ENCODE measurements at regions not wholly inside any gene's neighbourhood (a gene's known extent, or its start where the extent isn't known, plus 50 kb on each side); places are given as distances from the start of the nearest gene placed in this dataset.

GRCh38 chr13:26460648-26461047 is 96.8 kb upstream of the WASF3 start:
- Histone ChIP-seq H3K27me3 (no peaks in the 10 kb centered on the region), H3K9me3 (no peaks in the 10 kb centered on the region), H3K4me1 (no peaks in the 10 kb centered on the region), H3K36me3 (no peaks in the 10 kb centered on the region), H3K4me3 (no peak overlapping the region), H3K27ac (no peak overlapping the region)
- intact Hi-C loops (cut with DNase I; ENCODE audit: low total_unique reads) (no loop called here), in situ Hi-C loops (cut with MboI; ENCODE audit: low pct_ligation_motif_present in 1 of 4, low pct_unique_long_range_greater_than_20kb in 1 of 4, low sequenced_read_pairs in 3 of 4) (no loop called here)
- peak in 2 of 3 donors; percentile 50 to 52 for TF ChIP-seq POLR2AphosphoS5 (IDR thresholded peaks at IDR 0.05)
- no peak for TF ChIP-seq CTCF (IDR thresholded peaks at IDR 0.05)
- DNase-seq, result no peak
- 34 to 60% methylated on average over 4 to 6 of the region's 6 CpGs for WGBS, 2 donors (ENCODE audit: low coverage in 1 of 2)

- WGBS, 2 donors (ENCODE audit: low coverage in 1 of 2), result 88 to 90% methylated on average over 6 of the region's 6 CpGs
- DNase-seq, result no peak
- intact Hi-C loops (cut with DNase I; ENCODE audit: low total_unique reads) (no loop called here), in situ Hi-C loops (cut with MboI; ENCODE audit: low pct_ligation_motif_present in 1 of 4, low pct_unique_long_range_greater_than_20kb in 1 of 4, low sequenced_read_pairs in 3 of 4) (no loop called here)
- no peaks in the 10 kb centered on the region for H3K4me1 ChIP-seq
- H3K9me3 ChIP-seq, result no peaks in the 10 kb centered on the region
- TF ChIP-seq CTCF (IDR thresholded peaks at IDR 0.05) (no peak), POLR2A (IDR thresholded peaks at IDR 0.05) (no peak), POLR2AphosphoS5 (IDR thresholded peaks at IDR 0.05) (no peak), EP300 (IDR thresholded peaks at IDR 0.05; ENCODE audit: low read depth) (no peak)
- no peak overlapping the region for H3K4me3 ChIP-seq
- no peaks in the 10 kb centered on the region for H3K36me3 ChIP-seq
- no peaks in the 10 kb centered on the region for H3K27me3 ChIP-seq
- H3K27ac ChIP-seq, result no peak overlapping the region
Observed at GRCh38 chr13:26463296-26463695, 94.2 kb upstream of the WASF3 start.

- no peaks in the 10 kb centered on the region for H3K4me1 ChIP-seq
- no peak overlapping the region for H3K4me3 ChIP-seq
- no peaks in the 10 kb centered on the region for H3K27me3 ChIP-seq
- DNase-seq, result no peak
- 54% methylated on average over 5 of the region's 5 CpGs; no CpG with 5 or more reads in 1 of the 2 donors for WGBS, 2 donors (ENCODE audit: low coverage in 1 of 2)
- in situ Hi-C loops (cut with MboI; ENCODE audit: low pct_ligation_motif_present in 1 of 4, low pct_unique_long_range_greater_than_20kb in 1 of 4, low sequenced_read_pairs in 3 of 4), result no loop called here
- TF ChIP-seq POLR2A (IDR thresholded peaks at IDR 0.05) (no peak), POLR2AphosphoS5 (IDR thresholded peaks at IDR 0.05) (no peak), EP300 (IDR thresholded peaks at IDR 0.05; ENCODE audit: low read depth) (no peak)
- H3K27ac ChIP-seq, result no peak overlapping the region
- H3K9me3 ChIP-seq, result no peaks in the 10 kb centered on the region
- intact Hi-C loops (cut with DNase I; ENCODE audit: low total_unique reads), result no loop called here
- H3K36me3 ChIP-seq, result no peaks in the 10 kb centered on the region
Observed at GRCh38 chr13:26463848-26464247, 93.6 kb upstream of the WASF3 start.

- intact Hi-C loops (cut with DNase I; ENCODE audit: low total_unique reads), result no loop called here
- Histone ChIP-seq H3K4me3 (no peak overlapping the region), H3K27me3 (no peaks in the 10 kb centered on the region), H3K9me3 (no peaks in the 10 kb centered on the region), H3K36me3 (no peaks in the 10 kb centered on the region), H3K27ac (no peak overlapping the region), H3K4me1 (no peaks in the 10 kb centered on the region)
- 81 to 95% methylated on average over 8 to 12 of the region's 12 CpGs for WGBS, 2 donors (ENCODE audit: low coverage in 1 of 2)
- TF ChIP-seq POLR2A (IDR thresholded peaks at IDR 0.05), result no peak
- TF ChIP-seq CTCF (IDR thresholded peaks at IDR 0.05), result no peak
- no peak for TF ChIP-seq EP300 (IDR thresholded peaks at IDR 0.05; ENCODE audit: low read depth)
- no peak for TF ChIP-seq POLR2AphosphoS5 (IDR thresholded peaks at IDR 0.05)
- DNase-seq, result no peak
- in situ Hi-C loops (cut with MboI; ENCODE audit: low pct_ligation_motif_present in 1 of 4, low pct_unique_long_range_greater_than_20kb in 1 of 4, low sequenced_read_pairs in 3 of 4), result no loop called here
Observed at GRCh38 chr13:26465514-26465913, 92.0 kb upstream of the WASF3 start.

- Histone ChIP-seq H3K9me3 (no peaks in the 10 kb centered on the region), H3K4me3 (no peak overlapping the region), H3K4me1 (no peaks in the 10 kb centered on the region), H3K27me3 (no peaks in the 10 kb centered on the region), H3K36me3 (no peaks in the 10 kb centered on the region), H3K27ac (no peak overlapping the region)
- TF ChIP-seq EP300 (IDR thresholded peaks at IDR 0.05; ENCODE audit: low read depth) (no peak), POLR2AphosphoS5 (IDR thresholded peaks at IDR 0.05) (no peak), CTCF (IDR thresholded peaks at IDR 0.05) (no peak), POLR2A (IDR thresholded peaks at IDR 0.05) (no peak)
- intact Hi-C loops (cut with DNase I; ENCODE audit: low total_unique reads) (no loop called here), in situ Hi-C loops (cut with MboI; ENCODE audit: low pct_ligation_motif_present in 1 of 4, low pct_unique_long_range_greater_than_20kb in 1 of 4, low sequenced_read_pairs in 3 of 4) (no loop called here)
- DNase-seq, result no peak
Observed at GRCh38 chr13:26465954-26466353, 91.5 kb upstream of the WASF3 start.

All from transverse colon (tissue), 4 donors.